Kidney (tissue), 13 donors: ENCODE measurements at regions not wholly inside any gene's neighbourhood (a gene's known extent, or its start where the extent isn't known, plus 50 kb on each side); places are given as distances from the start of the nearest gene placed in this dataset.

ENCODE experiments used
- DNase-seq, 5 donors: peaks; one replicate each; pipeline ENCODE4 v3.0.0-alpha.2; 2013 to 2020
- FAIRE-seq: peaks from 2 replicates; lab custom pipeline; 2012; peaks lifted over from hg19 to GRCh38; lab: Jason Lieb, UNC
- H3K27ac ChIP-seq, 2 donors: one replicate each; pipeline ENCODE4 v1.7.0; 2013; ENCODE audit warnings: low read depth in 2 of 2, low read length in 2 of 2, inconsistent platforms in 1 of 2
- H3K27me3 ChIP-seq: one replicate; pipeline ENCODE4 v1.7.1; 2013; ENCODE audit warnings: low read length, inconsistent platforms; ENCODE audit not compliant: control insufficient read depth, insufficient read depth
- H3K36me3 ChIP-seq, 3 donors: one replicate each; pipeline versions ENCODE4 v1.7.0 to v1.7.1; 2013; ENCODE audit warnings: low read length in 3 of 3, control low read depth in 1 of 3, inconsistent platforms in 1 of 3; ENCODE audit not compliant: insufficient read depth in 3 of 3, control insufficient read depth in 2 of 3
- H3K4me1 ChIP-seq, 3 donors: one replicate each; pipeline versions ENCODE4 v1.7.0 to v1.7.1; 2013; ENCODE audit warnings: low read length in 3 of 3, inconsistent platforms in 1 of 3, low read depth in 1 of 3; ENCODE audit not compliant: control insufficient read depth in 2 of 3, insufficient read depth in 2 of 3
- H3K4me3 ChIP-seq, 3 donors: one replicate each; pipeline versions ENCODE4 v1.7.0 to v1.8.1; 2013; ENCODE audit warnings: low read length in 3 of 3, control low read depth in 1 of 3, inconsistent platforms in 1 of 3
- H3K9ac ChIP-seq, 3 donors: one replicate each; pipeline versions ENCODE4 v1.7.0 to v1.7.1; 2013; ENCODE audit warnings: low read length in 3 of 3, control low read depth in 1 of 3, inconsistent platforms in 1 of 3
- H3K9me3 ChIP-seq, 3 donors: one replicate each; pipeline versions ENCODE4 v1.7.0 to v1.7.1; 2013; ENCODE audit warnings: low read length in 3 of 3, control low read depth in 1 of 3, inconsistent platforms in 1 of 3; ENCODE audit not compliant: control insufficient read depth in 2 of 3, insufficient read depth in 1 of 3
- CTCF ChIP-seq: IDR thresholded peaks from 3 replicates; pipeline ENCODE4 v1.5.1; 2012; ENCODE audit warnings: mild to moderate bottlenecking, moderate library complexity, borderline replicate concordance; ENCODE audit not compliant: insufficient read depth; ENCODE audit errors: extremely low read depth
- intact Hi-C: fragments of 100-400 bp; cut with DNase I; formaldehyde crosslinking; loops from one replicate; pipeline ENCODE4 v1.11.1; 2022
- donor health status: control.
- donor health status: control.
- donor health status: control.
- donor health status: control.
- donor health status: control.
- donor health status: DM: yes; HTN: yes; CAD: no.
- donor health status: Normal renal cell carcinoma (clear cell type).

DNA sequence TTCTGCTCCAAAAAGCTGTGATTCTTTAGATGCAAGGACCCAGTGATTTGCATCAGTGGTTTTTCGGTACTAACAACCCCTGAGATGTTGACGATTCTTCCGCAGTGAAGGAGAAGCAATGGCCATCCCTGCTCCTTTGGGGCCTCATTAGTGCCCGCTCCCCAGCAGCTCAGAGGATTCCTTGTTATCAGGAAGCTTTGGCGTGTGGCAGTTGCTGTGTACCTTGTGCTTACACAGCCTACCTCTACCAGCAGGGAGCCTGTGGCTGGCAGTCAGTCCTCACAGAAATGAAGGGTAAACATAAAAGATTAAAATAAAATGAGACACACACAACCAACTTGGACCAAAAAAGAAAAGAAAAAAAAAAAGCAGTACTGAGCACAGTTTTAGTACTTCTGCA is 55.2 kb downstream of the CNTN3 start:
- no peak overlapping the region for H3K4me3 ChIP-seq
- peaks cover 0 to 7% (median 0%) of the 10 kb centered on the region in 3 donors for H3K9me3 ChIP-seq
- no peaks in the 10 kb centered on the region for H3K36me3 ChIP-seq
- no peaks in the 10 kb centered on the region for H3K4me1 ChIP-seq
- H3K9ac ChIP-seq = no peak overlapping the region
- H3K27me3 ChIP-seq = no peaks in the 10 kb centered on the region
- intact Hi-C loops = no loop called here
- DNase-seq (no peak), FAIRE-seq (no peak)
- no peak overlapping the region for H3K27ac ChIP-seq
- TF ChIP-seq CTCF = no peak

- Histone ChIP-seq H3K27ac (no peak overlapping the region), H3K9me3 (peaks cover 0 to 5% (median 0%) of the 10 kb centered on the region in 3 donors), H3K9ac (no peak overlapping the region), H3K36me3 (no peaks in the 10 kb centered on the region), H3K27me3 (no peaks in the 10 kb centered on the region), H3K4me3 (no peak overlapping the region), H3K4me1 (no peaks in the 10 kb centered on the region)
- TF ChIP-seq CTCF = no peak
- intact Hi-C loops = no loop called here
- no peak for DNase-seq
- no peak for FAIRE-seq
These were observed 63.8 kb downstream of the CNTN3 start for GRCh38 chr3:74550686-74551085.

- Histone ChIP-seq H3K4me1 (no peaks in the 10 kb centered on the region), H3K4me3 (no peak overlapping the region), H3K27me3 (no peaks in the 10 kb centered on the region), H3K9ac (no peak overlapping the region), H3K36me3 (no peaks in the 10 kb centered on the region), H3K27ac (no peak overlapping the region), H3K9me3 (peaks cover 0 to 5% (median 0%) of the 10 kb centered on the region in 3 donors)
- DNase-seq = no peak
- no peak for FAIRE-seq
- no peak for TF ChIP-seq CTCF
- intact Hi-C loops = no loop called here
These were observed 68.0 kb downstream of the CNTN3 start for GRCh38 chr3:74546426-74546825.

DNA sequence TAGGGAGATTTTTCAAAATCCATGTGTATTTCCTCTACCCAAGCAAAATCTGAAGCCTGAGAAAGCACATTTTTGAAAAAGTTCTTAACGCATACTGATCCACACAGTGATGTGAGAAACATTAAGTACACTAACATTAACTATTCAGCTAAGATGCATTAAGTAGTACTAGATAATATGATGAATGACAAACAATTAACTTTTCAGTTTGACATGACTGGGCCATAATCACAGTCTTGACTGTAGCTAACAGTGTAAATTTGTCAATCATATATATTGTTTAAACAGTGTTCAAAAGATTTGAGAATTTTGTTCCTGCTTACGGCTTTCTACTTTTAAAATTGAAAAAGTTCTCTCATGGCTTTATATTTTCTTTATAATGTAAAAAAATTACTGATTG is 72.0 kb downstream of the CNTN3 start:
- no peaks in the 10 kb centered on the region for H3K27me3 ChIP-seq
- no peak overlapping the region for H3K9ac ChIP-seq
- H3K4me1 ChIP-seq = peaks cover 0 to 8% (median 0%) of the 10 kb centered on the region in 3 donors
- FAIRE-seq (no peak), DNase-seq (no peak)
- TF ChIP-seq CTCF = no peak
- intact Hi-C loops = no loop called here
- H3K4me3 ChIP-seq = no peak overlapping the region
- H3K36me3 ChIP-seq = no peaks in the 10 kb centered on the region
- H3K27ac ChIP-seq = no peak overlapping the region
- no peaks in the 10 kb centered on the region for H3K9me3 ChIP-seq
